Right forelimb (tissue), 1 donor: ENCODE measurements at regions not wholly inside any gene's neighbourhood (a gene's known extent, or its start where the extent isn't known, plus 50 kb on each side); places are given as distances from the start of the nearest gene placed in this dataset.

Experiments
- DNase-seq: peaks from one replicate; pipeline ENCODE4 v3.0.0-alpha.2; 2018

GRCh38 chr14:104373855-104374717 is 205.5 kb upstream of the C14orf180 start:
- no peak for DNase-seq

DNA sequence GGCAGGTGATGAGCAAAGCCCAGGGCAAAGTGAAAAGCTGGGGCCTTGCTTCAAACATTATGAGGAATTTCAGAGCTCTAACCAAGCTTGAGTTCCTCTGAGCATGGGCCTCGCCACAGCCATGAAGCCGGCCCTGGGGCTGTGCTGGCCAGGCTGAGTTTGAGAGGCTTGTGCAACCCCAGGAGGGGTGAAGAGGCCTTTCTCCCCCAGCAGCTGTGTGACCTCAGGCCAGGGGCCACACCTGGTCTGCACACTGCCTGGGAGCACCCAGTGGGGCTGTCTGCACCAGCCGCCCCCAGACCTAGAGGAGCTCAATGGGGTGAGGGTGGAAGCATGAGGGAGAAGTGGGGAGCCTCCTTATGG is 204.9 kb upstream of the C14orf180 start:
- no peak for DNase-seq

- DNase-seq, result no peak
These were observed 203.9 kb upstream of the C14orf180 start for GRCh38 chr14:104375551-104376201.

DNA sequence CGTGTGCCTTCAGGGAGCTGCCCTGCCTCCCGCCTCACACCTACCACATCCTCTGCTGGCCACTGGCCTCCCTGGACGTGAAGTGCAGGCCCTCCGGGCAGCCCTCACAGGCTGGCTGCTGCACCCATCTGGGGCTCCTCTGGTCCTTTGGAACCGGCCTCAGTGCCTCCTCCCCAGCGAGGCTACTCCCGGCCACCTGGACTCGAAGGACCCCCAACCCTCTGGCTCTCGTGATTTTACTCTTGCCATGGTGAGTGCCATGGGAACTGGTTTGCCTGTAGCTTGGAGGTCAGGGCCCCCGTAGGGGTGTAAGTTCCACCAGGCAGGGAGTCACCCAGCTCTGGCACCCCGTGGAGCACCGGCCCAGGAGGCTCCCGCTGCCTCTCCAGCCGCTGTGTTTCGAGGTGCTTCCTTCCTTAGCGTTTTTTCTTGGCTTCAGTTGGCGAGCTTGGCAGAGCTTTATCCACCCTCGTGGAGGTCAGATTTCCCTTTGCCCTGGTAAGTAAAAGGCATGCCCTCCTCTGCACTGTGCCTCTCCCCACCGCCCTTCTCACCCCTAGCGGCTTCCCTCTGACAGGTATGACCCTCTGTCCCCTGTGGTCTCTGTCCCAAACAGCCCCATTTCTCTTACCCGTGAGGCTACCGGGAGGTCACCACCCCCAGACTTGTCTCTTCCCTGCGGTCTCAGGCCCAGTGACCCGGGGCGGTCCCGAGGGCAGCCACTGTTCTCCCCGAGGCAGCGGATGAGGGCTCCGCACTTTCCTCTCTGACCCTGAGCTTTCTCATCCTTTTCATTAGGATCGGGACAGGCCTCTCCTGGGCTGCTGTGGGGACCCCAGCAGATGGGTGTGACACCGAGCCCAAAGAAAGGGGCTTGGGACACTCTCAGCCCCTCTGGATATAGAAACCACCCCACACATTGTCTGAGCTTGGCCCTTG is 203.1 kb upstream of the C14orf180 start:
- no peak for DNase-seq

DNA sequence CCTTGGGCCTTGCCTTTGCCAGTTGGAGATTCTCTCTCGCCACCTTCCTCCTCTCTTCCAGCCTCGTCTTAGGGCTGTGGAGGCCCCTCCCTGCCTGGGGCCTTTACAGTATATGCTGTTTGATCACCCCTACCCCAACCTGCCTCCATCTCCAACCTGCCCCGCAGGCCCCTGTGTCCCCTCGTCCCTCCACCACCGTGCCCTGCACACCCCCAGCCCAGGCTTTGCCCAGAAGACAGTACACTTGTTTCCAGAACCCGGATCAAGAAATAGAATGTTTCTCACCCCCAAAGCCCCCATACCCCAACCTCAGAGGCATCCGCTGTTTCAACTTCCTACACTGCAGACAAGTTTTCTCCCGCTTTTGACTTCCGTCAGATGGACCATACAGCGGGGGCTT is 202.3 kb upstream of the C14orf180 start:
- no peak for DNase-seq

GRCh38 chr14:104378698-104379113 is 200.9 kb upstream of the C14orf180 start:
- no peak for DNase-seq

DNA sequence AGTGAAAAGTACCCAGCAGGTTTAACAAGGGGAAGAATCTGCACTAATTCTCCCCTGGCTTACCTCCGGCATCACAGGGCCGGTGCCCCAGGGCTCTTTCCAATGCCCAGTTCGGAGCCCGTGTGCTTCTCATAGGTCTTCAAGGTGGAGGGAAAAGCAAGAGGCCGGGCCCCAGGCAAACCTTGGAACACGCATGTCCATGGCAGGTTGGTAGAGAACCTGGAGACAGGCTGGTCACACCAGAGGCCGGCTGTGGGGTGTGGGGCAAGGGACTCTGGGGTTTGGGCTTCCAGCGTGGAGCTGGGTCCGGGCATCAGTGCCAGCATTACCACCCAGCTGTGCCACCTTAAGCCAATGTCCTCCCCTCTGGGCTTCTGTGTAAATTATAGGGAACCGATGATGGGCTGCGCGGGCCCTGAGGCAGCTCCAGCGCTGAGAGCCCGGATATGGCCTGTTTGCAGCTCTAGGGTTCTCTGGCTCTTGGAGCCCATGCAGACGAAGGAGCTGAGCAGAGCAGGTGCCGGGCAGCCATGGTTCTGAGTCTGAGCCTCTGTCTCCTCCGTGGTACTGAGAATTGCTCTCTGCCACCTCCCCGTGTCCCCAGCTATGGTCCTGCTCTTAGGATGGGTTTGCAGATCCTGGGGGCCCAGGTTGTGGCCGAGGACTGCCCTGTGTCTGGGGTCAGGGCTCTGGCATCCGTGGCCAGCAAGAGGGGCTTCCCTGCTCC is 197.0 kb upstream of the C14orf180 start:
- DNase-seq, result no peak

DNA sequence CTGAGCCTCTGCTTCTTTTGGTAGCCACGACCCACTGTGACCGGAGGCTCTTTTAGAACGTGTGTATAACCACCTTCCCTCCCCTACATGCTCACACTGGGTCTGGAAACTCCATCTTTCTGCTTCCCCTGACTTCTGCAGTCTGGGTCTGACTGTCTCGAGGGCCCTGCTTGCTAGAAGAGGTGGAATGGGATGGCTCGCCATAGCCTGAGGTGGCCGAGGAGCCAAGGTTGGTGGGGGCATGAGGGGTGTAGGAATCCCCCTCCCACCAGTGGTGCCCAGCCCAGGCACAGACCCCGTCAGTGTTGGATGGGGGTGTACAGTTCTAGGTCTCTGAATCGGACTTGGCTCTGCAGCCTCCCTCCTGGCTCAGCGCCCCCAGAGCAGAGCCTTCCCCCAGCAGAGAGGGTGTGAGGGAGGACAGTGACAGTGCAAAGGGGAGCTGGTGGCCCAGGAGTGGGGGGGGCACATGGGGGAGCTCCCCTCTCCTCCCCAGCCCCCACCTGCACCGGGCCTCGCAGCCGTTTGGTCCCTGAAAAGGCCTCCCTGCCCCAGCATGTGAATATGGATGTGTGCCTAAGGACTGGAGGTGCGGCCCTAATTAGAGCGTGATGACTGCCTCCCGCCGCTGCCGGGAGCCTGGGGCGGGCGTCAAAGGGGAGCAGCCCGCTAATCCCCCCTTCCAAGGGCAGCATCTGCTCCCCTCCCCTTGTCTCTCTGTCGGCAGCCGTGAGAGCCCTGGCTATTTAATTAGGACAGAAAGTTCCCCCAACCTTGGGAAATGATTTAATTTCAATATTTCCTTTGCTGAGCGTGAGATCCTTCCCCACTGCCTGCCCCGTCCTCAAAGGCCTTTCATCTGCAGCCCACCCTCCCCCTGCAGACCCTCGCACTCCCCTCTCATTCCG is 196.2 kb upstream of the C14orf180 start:
- no peak for DNase-seq

DNA sequence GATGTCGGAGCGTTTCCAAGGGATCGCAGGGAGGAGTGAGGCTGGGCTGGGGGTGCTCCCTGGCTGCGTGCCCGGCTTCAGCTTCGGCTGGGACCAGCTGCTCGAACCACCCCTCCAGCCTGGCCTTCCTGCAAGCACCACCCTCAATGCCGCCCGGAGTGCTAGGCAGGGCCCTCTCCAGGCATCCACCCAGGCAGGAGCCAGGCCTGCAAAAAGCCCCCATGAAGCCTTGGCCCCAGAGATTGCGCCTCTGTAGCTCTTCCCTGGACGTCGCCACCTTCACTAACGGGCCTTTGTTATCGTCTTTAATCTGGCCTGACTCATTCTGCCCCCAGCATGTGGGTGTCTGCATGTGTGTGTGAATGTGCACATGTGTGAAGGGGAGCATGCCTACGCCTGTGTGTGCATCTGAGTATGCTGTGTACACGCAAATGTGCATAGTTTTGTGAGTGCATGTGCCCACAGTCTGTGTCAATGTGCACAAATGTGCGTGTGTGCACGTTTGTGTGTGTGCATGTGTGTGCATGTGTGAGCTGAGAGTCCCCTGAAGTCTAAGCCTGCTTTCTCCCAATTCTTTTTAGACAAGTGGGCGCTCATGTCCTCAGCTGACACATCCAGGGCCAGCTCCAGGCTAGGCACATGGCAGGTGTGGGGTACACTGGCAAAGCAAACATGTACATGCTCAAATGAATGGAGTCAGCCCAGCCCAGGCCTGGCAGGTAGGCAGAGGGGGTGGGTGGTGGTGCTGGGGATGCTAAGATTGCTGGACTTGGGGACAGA is 195.4 kb upstream of the C14orf180 start:
- DNase-seq, result peak; percentile 50

DNA sequence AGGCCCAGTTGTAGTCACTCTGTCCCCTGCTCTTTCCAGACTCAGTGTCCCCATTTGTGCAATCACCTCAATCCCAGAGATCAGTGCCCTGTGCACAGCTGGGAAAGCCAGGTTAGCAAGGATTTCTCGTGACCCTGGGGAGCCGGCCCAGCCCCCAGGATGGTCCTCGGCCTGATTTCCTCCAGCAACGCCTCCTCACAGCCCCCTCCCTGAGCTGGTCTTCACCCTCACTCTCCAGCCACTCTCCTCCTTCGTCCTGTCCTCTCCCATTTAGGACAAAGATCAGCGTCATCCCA is 194.8 kb upstream of the C14orf180 start:
- DNase-seq, result peak; percentile 42

DNA sequence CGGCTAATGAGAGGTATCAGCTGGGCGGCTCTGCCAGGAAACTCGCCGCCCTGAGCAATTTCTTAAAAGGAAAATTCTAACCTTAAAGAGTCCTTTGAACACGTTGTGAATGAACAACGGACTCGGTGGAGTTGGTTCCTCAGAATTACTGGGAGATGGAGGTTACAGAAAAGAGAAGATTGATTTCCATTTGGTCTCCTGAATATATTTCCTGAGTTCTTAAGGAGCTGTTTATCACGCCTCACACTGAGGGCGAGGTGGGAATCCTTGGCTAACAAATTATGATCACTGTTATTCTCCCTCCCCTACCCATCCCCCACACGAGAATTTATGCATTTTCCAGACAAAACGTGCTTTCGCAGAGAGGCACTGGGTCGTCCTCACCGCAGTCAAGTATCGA is 194.5 kb upstream of the C14orf180 start:
- no peak for DNase-seq

GRCh38 chr14:104385531-104386101 is 193.9 kb upstream of the C14orf180 start:
- DNase-seq, result peak; percentile 32

DNA sequence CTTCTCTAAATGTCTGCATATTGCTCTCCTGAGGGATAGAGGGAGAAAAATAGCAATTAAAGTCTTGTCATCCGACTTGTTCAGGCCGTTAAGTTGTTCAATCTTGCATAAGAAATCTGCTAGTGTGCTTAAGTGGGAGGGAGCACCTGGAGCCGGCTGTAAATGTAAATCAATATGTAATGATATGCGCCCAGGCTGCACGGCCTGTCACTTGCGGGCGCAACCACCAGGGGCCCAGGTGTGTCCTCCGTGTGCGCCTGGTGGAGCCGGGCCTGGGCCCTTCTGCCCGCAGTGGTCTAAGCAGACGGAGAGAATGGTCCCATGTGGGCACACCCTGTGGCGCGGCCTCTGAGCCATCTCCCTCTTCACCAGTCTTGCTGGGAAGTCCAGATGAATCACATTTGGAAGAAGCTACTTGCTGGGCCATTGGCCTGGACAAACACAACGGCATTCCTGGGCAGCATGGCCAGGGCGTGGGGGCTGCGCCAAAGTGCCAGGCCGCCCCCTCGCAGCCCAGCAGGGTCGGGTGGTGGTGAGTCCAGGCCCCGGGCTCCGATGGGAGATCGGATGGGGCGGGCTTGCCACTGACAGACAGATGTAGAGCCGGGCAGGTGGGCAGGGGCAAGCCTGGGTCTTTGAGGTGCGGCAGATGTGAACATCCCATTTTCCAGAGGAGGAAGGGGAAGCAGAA is 193.3 kb upstream of the C14orf180 start:
- peak; percentile 39 for DNase-seq

GRCh38 chr14:104387022-104388010 is 192.2 kb upstream of the C14orf180 start:
- peak; percentile 32 for DNase-seq

- peak; percentile 36 for DNase-seq
These were observed 191.5 kb upstream of the C14orf180 start for GRCh38 chr14:104388011-104388521.

GRCh38 chr14:104388541-104389325 is 190.8 kb upstream of the C14orf180 start:
- DNase-seq, result no peak
